ENCODE measurements at regions not wholly inside any gene's neighbourhood (a gene's known extent, or its start where the extent isn't known, plus 50 kb on each side); places are given as distances from the start of the nearest gene placed in this dataset.
"Not testable (repeated sequence)": the region's sequence is repeated elsewhere in the genome, so short reads cannot be mapped to it uniquely, and the experiment has no call there.

DNA sequence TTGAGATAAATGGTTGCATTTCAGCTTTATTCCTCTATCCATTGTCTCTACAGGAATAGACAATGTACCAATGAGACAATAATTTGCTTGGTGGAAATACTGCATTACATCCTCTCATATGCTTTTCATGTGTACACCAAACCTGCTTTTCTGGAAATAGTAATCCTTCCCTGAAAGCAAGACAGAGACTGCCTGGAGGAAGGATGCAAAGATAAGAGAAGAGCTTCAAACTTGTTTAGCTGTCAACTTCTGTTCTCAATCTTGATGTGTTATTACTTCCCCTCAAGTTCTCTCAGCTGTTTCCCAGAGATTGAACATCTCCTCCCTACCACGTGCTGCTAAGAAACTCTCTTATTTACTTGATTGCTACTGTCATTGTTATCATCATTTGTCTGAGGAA lies 1125.4 kb upstream of the TMPRSS15 start:
- no peak for ATAC-seq
- intact Hi-C loops (cut with DNase I, micrococcal nuclease) = no loop called here
- H3K9me3 Mint-ChIP-seq (ENCODE audit: low read depth) = peaks cover 1% of the 10 kb centered on the region
- DNase-seq = no peak
- ChIA-PET CTCF (interaction anchor here (0.6 kb wide), 1 partner anchor 22 kb away, joined by 3 read pairs; no protein-coding TSS in a partner anchor), POLR2A (no interaction called here)
- H3K36me3 Mint-ChIP-seq (ENCODE audit: low read depth) = no peaks in the 10 kb centered on the region
- no peak overlapping the region for H3K27ac Mint-ChIP-seq
- H3K4me1 Mint-ChIP-seq = no peaks in the 10 kb centered on the region
- H3K27me3 Mint-ChIP-seq = no peaks in the 10 kb centered on the region
- H3K4me3 Mint-ChIP-seq = no peak overlapping the region

DNA sequence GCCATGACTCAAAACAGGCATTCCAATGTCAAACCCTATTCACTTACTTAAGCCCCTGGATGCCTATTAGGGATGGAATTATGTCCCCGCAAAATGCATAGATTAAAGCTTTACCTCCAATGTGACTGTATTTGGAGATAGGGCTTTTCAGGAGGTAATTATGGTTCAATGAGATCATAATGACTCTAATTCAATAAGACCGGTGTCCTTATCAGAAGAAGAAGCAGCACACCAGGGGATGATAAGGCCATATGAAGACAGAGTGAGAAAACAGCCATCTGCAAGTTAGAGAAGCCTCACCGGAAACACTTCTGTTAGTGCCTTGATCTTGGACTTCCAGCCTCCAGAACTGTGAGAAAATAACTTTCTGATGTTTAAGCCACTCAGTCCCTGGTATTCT lies 1131.8 kb upstream of the TMPRSS15 start:
- ATAC-seq = no peak
- H3K27ac Mint-ChIP-seq = no peak overlapping the region
- no peaks in the 10 kb centered on the region for H3K27me3 Mint-ChIP-seq
- H3K4me1 Mint-ChIP-seq = no peaks in the 10 kb centered on the region
- peaks cover 2% of the 10 kb centered on the region for H3K9me3 Mint-ChIP-seq (ENCODE audit: low read depth)
- ChIA-PET POLR2A (no interaction called here), CTCF (no interaction called here)
- no peak for DNase-seq
- H3K4me3 Mint-ChIP-seq = no peak overlapping the region
- intact Hi-C loops (cut with DNase I, micrococcal nuclease) = no loop called here
- no peaks in the 10 kb centered on the region for H3K36me3 Mint-ChIP-seq (ENCODE audit: low read depth)

DNA sequence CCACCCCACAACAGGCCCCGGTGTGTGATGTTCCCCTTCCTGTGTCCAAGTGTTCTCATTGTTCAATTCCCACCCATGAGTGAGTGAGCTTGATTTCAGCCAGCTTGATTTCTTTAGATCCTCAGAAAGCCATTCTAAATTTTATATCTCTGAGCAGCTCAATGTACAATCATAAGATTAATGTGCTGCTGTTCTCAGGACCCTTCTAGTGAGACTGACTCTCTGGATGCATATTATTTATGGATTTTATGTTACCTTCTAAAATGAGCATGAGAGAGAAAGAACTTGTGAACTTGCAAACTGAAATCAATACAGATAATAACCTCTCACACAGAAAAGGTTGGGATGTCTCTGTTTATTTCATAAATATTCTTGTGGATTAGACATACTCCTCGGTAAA lies 1133.5 kb upstream of the TMPRSS15 start:
- Mint-ChIP-seq H3K27me3 (no peaks in the 10 kb centered on the region), H3K4me3 (no peak overlapping the region), H3K4me1 (no peaks in the 10 kb centered on the region), H3K27ac (no peak overlapping the region), H3K9me3 (ENCODE audit: low read depth) (peaks cover 2% of the 10 kb centered on the region), H3K36me3 (ENCODE audit: low read depth) (no peaks in the 10 kb centered on the region)
- CTCF ChIA-PET = no interaction called here
- POLR2A ChIA-PET = no interaction called here
- DNase-seq = no peak
- intact Hi-C loops (cut with DNase I, micrococcal nuclease) = no loop called here
- ATAC-seq = no peak

DNA sequence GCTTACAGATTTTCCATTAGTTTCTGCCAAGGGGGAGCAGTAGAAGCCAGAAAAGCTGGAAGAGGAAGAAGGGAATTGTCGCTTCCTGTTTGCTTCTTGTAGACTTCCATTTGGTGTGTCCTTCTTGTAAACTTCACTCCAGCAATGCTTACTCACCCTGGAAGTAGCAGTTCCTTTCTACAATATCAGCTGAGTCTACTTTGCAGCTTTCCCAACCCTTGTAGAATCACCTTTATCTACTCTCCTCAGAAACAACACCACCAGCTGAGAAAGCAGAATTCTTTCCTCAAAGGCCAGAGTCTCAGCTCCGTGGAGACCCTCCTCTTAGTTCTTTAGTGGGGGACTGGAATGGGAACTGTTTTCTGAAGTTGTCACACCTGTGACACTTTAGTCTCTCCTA lies 1136.7 kb upstream of the TMPRSS15 start:
- Mint-ChIP-seq H3K36me3 (ENCODE audit: low read depth) (no peaks in the 10 kb centered on the region), H3K27ac (no peak overlapping the region), H3K4me1 (no peaks in the 10 kb centered on the region), H3K4me3 (no peak overlapping the region), H3K27me3 (no peaks in the 10 kb centered on the region), H3K9me3 (ENCODE audit: low read depth) (peaks cover 12% of the 10 kb centered on the region)
- ATAC-seq (no peak), DNase-seq (no peak)
- intact Hi-C loops (cut with DNase I, micrococcal nuclease) = no loop called here
- ChIA-PET POLR2A (interaction anchor here (0.6 kb wide), 1 partner anchor 636 kb away, joined by 3 read pairs; no protein-coding TSS in a partner anchor), CTCF (no interaction called here)

DNA sequence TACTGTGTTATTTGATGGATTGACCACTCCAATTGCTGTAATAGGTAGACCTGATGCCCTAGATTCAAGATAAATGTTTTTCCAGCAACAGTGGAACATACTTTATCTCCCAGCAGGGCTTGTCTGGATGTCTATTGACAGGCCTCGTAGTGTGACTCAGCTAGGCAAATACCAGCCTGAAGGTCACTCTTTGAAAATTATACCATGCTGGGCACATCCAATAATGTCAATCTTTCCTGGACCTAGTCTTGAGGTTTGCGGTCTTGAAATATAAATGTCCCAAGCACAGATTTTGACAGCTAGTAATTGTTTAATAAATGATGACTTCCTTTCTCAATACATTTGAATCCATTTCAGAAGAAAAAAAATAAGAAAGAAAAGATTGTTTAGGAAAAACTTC lies 1138.0 kb upstream of the TMPRSS15 start:
- ATAC-seq (no peak), DNase-seq (no peak)
- POLR2A ChIA-PET = no interaction called here
- no peak overlapping the region for H3K4me3 Mint-ChIP-seq
- no peak overlapping the region for H3K27ac Mint-ChIP-seq
- CTCF ChIA-PET = no interaction called here
- no peaks in the 10 kb centered on the region for H3K27me3 Mint-ChIP-seq
- intact Hi-C loops (cut with DNase I, micrococcal nuclease) = no loop called here
- H3K9me3 Mint-ChIP-seq (ENCODE audit: low read depth) = peaks cover 13% of the 10 kb centered on the region
- no peaks in the 10 kb centered on the region for H3K4me1 Mint-ChIP-seq
- no peaks in the 10 kb centered on the region for H3K36me3 Mint-ChIP-seq (ENCODE audit: low read depth)

DNA sequence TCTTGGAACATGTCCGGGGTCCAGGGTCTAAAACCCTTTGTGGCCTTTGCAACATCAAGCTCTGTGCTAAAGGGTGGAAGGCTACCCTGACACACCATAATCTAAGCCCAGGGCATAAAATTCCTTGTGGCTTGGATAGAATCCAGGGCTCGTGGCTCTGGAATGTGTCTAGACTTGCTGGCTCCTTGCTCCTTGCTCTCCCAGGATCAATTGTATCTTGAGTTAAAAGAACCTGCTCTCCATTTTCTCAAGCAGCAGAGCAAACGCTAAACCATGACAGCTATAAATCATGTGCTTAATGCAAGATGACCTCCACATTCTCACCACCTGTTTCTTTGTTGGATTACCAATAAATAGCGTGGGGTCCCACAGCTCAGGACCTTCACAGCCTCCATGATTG lies 1140.9 kb upstream of the TMPRSS15 start:
- CTCF ChIA-PET = interaction anchor here (0.7 kb wide), 1 partner anchor 25 kb away, joined by 3 read pairs; no protein-coding TSS in a partner anchor
- not testable (repeated sequence) for H3K36me3 Mint-ChIP-seq (ENCODE audit: low read depth)

DNA sequence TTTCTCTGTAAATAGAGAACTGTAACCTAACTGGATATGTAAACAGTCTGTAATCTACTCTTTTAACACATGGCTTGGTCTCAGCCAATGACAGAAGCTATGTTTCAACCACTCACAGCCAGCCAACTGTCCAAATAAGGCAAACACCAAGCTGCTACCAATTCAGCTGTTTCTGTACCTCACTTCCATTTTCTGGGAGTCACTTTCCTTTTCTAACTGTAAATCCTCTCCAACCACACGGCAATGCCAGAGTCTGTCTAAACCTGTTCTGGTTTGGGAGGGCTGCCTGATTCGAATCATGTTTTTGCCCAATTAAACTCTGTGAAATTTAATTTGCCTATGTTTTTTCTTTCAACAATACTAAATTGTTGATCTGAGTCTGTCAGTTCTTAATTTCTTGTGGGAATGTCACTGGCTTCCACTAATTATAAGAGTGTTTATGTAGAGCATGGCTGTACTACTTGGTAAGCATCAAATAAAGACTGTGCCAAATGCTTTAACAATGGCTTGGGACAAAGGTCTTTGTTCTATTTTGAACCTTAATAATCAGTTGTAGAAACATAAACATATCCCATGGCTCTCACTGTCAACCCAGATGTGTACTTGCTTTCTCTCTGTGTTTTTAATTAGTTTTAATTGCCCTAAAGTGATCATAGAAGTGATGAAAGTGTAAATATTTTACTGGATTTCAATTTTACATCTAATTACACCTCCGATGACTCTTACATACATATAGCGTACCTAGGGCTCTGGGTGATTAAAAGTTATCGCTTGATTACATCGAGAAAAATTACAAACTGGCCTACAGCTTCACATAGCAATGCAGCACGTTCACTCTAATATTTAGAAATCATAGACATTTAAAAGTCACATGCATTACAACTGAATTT lies 1144.6 kb upstream of the TMPRSS15 start:
- no peaks in the 10 kb centered on the region for H3K36me3 Mint-ChIP-seq (ENCODE audit: low read depth)
- ChIA-PET POLR2A (no interaction called here), CTCF (no interaction called here)
- H3K9me3 Mint-ChIP-seq (ENCODE audit: low read depth) = peaks cover 13% of the 10 kb centered on the region
- intact Hi-C loops (cut with DNase I, micrococcal nuclease) = no loop called here
- no peak for ATAC-seq
- no peaks in the 10 kb centered on the region for H3K27me3 Mint-ChIP-seq
- H3K4me3 Mint-ChIP-seq = no peak overlapping the region
- no peaks in the 10 kb centered on the region for H3K4me1 Mint-ChIP-seq
- no peak overlapping the region for H3K27ac Mint-ChIP-seq
- no peak for DNase-seq

More for the DNA sequence above, 1140.9 kb upstream of the TMPRSS15 start:
- intact Hi-C loops (cut with DNase I, micrococcal nuclease); H3K4me1 Mint-ChIP-seq; H3K27ac Mint-ChIP-seq; H3K4me3 Mint-ChIP-seq; POLR2A ChIA-PET; DNase-seq; ATAC-seq; H3K27me3 Mint-ChIP-seq: not testable (repeated sequence)
- H3K9me3 Mint-ChIP-seq (ENCODE audit: low read depth) = peaks cover 15% of the 10 kb centered on the region

DNA sequence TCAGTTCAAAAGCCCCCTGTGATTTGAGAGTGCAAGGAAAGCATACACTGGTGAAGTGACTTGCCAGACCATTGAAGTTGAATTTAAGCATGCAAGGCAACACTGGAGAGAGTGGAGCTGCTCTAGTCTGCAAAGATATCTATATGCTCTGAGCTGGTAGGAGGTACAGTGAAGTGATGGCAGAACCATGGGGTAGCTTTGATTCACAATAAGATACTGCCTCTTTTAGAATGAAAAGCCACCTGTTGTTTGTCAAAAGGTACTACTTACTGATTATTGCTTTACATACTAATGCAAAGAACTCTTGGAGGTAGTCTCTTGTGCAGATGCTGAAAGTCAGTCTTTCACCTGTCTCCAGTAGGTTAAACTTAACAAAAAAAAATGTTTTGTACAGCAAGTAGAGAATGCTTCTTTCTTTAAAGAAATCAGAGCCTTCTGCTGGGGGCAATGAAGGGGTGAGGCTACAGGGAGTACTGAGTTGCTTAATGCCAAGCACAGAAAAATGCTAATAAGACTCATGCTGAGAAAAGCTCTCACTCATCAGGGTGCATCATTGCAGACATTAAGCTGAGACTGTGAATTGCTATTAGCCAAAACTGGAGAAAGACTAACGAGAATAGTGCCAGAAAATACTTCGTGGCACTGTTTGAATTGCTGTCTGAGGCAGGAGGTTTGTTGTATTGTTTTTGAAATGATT lies 1150.5 kb upstream of the TMPRSS15 start:
- H3K27me3 Mint-ChIP-seq = no peaks in the 10 kb centered on the region
- H3K4me1 Mint-ChIP-seq = no peaks in the 10 kb centered on the region
- ATAC-seq (no peak), DNase-seq (no peak)
- peaks cover 11% of the 10 kb centered on the region for H3K9me3 Mint-ChIP-seq (ENCODE audit: low read depth)
- H3K36me3 Mint-ChIP-seq (ENCODE audit: low read depth) = no peaks in the 10 kb centered on the region
- no peak overlapping the region for H3K4me3 Mint-ChIP-seq
- ChIA-PET CTCF (interaction anchor here (0.6 kb wide), 1 partner anchor 1943 kb away, joined by 3 read pairs; no protein-coding TSS in a partner anchor), POLR2A (no interaction called here)
- intact Hi-C loops (cut with DNase I, micrococcal nuclease) = no loop called here
- H3K27ac Mint-ChIP-seq = no peak overlapping the region

DNA sequence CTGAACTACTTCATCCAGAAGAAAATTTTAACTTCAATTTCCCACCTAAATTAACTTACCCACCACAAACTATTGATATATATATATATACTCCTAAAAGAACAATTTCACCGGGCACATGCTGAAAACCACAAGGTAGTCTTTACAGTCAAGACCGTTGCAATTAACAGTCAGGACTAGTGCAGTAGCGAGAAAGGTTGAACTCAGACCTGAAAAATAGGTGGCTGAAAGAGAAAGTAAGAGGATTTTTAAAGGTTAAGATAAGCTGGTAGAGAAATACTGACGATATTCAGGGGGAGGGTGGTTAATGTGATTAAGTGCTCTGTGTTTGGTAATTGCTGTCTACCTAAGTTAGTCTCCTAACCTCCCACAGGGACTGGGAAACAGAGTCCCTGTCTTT lies 1153.5 kb upstream of the TMPRSS15 start:
- Mint-ChIP-seq H3K4me1 (no peaks in the 10 kb centered on the region), H3K36me3 (ENCODE audit: low read depth) (no peaks in the 10 kb centered on the region), H3K27me3 (no peaks in the 10 kb centered on the region), H3K9me3 (ENCODE audit: low read depth) (peaks cover 14% of the 10 kb centered on the region), H3K27ac (no peak overlapping the region), H3K4me3 (no peak overlapping the region)
- ChIA-PET POLR2A (no interaction called here), CTCF (no interaction called here)
- intact Hi-C loops (cut with DNase I, micrococcal nuclease) = no loop called here
- no peak for ATAC-seq
- no peak for DNase-seq

DNA sequence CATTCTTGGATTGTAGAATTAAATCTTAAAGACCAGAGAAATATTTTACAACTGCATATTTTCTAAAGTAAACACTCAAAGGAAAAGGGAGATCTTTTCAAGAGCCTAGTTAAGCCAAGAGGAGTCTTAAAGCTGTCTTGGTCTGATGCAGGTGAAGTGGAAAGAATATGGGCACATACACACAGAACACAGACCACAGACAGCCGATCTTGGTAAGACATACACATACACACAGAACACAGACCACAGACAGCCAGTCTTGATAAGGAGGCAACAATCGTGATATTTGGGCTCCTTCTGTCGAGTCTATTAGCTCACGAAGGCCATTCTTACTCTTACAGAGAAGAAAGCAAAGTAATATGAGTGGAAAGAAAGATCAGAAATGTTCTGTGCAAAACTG lies 1153.9 kb upstream of the TMPRSS15 start:
- DNase-seq (no peak), ATAC-seq (no peak)
- intact Hi-C loops (cut with DNase I, micrococcal nuclease) = no loop called here
- peaks cover 15% of the 10 kb centered on the region for H3K9me3 Mint-ChIP-seq (ENCODE audit: low read depth)
- no peaks in the 10 kb centered on the region for H3K27me3 Mint-ChIP-seq
- no peaks in the 10 kb centered on the region for H3K4me1 Mint-ChIP-seq
- ChIA-PET CTCF (no interaction called here), POLR2A (no interaction called here)
- no peaks in the 10 kb centered on the region for H3K36me3 Mint-ChIP-seq (ENCODE audit: low read depth)
- H3K4me3 Mint-ChIP-seq = no peak overlapping the region
- no peak overlapping the region for H3K27ac Mint-ChIP-seq

DNA sequence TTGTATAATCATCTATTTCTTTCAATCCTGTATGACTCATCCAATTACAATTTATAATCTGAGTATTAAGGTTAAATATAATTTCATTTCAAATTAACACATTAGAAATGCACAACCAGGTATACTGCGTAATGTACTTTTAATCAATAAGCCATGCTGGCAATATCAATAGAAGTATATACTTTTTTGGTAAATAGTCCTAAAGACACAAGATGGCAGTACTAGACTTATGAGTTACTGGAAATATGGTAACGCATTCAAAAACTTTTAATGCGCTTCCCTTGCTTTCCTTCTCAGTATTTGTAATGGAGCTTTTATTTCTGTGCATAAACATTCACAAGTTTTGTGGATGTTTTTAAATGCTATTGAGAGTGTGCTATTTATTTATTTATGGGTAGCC lies 1162.0 kb upstream of the TMPRSS15 start:
- ChIA-PET CTCF (no interaction called here), POLR2A (no interaction called here)
- ATAC-seq = no peak
- intact Hi-C loops (cut with DNase I, micrococcal nuclease) = no loop called here
- Mint-ChIP-seq H3K36me3 (ENCODE audit: low read depth) (no peaks in the 10 kb centered on the region), H3K27ac (no peak overlapping the region), H3K4me3 (no peak overlapping the region), H3K9me3 (ENCODE audit: low read depth) (peaks cover 12% of the 10 kb centered on the region), H3K27me3 (no peaks in the 10 kb centered on the region), H3K4me1 (no peaks in the 10 kb centered on the region)
- DNase-seq = no peak

DNA sequence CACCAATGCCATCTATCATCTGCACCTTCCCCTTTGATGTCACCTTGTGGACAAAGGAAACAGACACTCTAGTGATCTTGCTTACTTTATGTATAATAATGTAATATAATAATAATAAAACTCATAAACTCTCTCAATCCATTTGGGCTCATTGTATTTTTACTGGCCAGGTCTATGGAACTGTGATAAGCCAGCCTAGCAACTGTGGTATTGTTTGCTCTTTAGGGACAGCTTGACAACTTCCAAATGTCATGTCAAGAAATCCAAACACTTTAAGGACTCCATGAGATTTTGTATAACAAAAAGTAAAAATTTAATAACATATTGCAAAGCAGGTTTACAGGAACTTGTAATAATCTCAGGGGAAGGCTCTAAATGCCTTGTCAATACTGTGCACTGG lies 1163.4 kb upstream of the TMPRSS15 start:
- no peaks in the 10 kb centered on the region for H3K4me1 Mint-ChIP-seq
- H3K36me3 Mint-ChIP-seq (ENCODE audit: low read depth) = no peaks in the 10 kb centered on the region
- intact Hi-C loops (cut with DNase I, micrococcal nuclease) = no loop called here
- ATAC-seq (no peak), DNase-seq (no peak)
- ChIA-PET POLR2A (no interaction called here), CTCF (no interaction called here)
- H3K27me3 Mint-ChIP-seq = no peaks in the 10 kb centered on the region
- peaks cover 11% of the 10 kb centered on the region for H3K9me3 Mint-ChIP-seq (ENCODE audit: low read depth)
- H3K27ac Mint-ChIP-seq = no peak overlapping the region
- no peak overlapping the region for H3K4me3 Mint-ChIP-seq
